ENCODE measurements at regions not wholly inside any gene's neighbourhood (a gene's known extent, or its start where the extent isn't known, plus 50 kb on each side); places are given as distances from the start of the nearest gene placed in this dataset.

DNA sequence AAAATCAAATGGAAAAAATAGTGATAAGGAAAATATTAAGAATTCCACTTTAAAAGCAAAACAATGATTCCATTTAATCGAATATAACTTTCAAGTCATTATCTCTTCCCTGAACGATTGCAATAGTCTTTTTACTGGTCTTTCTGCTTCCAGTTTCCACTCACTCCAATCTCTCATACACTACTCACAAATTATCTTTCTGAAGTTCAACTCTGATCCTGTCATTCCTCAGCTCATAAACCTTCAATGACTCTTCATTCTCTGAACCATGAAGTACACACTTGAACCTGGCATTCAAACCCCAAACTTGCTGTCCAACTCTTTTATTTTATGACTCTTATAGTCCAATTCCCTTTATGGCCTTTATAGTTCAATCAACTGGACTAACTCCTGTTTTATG is 304.1 kb upstream of the TCF21 start:
- TF ChIP-seq EP300 (IDR thresholded peaks at IDR 0.05; ENCODE audit: low read depth in 2 of 2, low read length in 2 of 2), result no peak
- TF ChIP-seq EP300 (CRISPR knock-in tag; IDR thresholded peaks at IDR 0.05; ENCODE audit: borderline replicate concordance), result no peak
- TF ChIP-seq HOXA3 (CRISPR knock-in tag; IDR thresholded peaks at IDR 0.05), result no peak
- TF ChIP-seq ZBED4 (CRISPR knock-in tag; IDR thresholded peaks at IDR 0.05; ENCODE audit: borderline replicate concordance), result no peak
- no peak for TF ChIP-seq ZBTB1 (CRISPR knock-in tag; IDR thresholded peaks at IDR 0.05; ENCODE audit: borderline replicate concordance)
- TF ChIP-seq MXI1 (IDR thresholded peaks at IDR 0.05; ENCODE audit: borderline replicate concordance, low read depth, low read length), result no peak
- no peak for TF ChIP-seq ZBTB3 (CRISPR knock-in tag; IDR thresholded peaks at IDR 0.05; ENCODE audit: borderline replicate concordance, low read depth)
- TF ChIP-seq YY1 (IDR thresholded peaks at IDR 0.05; ENCODE audit: insufficient read depth, insufficient replicate concordance, low read depth, low read length), result no peak
- TF ChIP-seq CEBPB (IDR thresholded peaks at IDR 0.05; ENCODE audit: borderline replicate concordance, low read depth, low read length), result no peak
